Caki2 (cell line): ENCODE measurements at regions not wholly inside any gene's neighbourhood (a gene's known extent, or its start where the extent isn't known, plus 50 kb on each side); places are given as distances from the start of the nearest gene placed in this dataset.
A peak's percentile ranks its signal among the peaks of the same experiment; 100 is the strongest.
"Not testable (repeated sequence)": the region's sequence is repeated elsewhere in the genome, so short reads cannot be mapped to it uniquely, and the experiment has no call there.

Source experiments
- DNase-seq: peaks from one replicate; pipeline ENCODE4 v3.0.0-alpha.2; 2015; ENCODE audit warnings: low read depth
- in situ Hi-C: cut with HindIII; loops from 2 replicates; pipeline ENCODE4 v1.10.0; 2016; ENCODE audit warnings: low sequenced_read_pairs, low pct_unique_long_range_greater_than_20kb, mixed read lengths

- DNase-seq, in situ Hi-C loops: not testable (repeated sequence)
Observed at GRCh38 chr2:85969367-85969766, 80.6 kb upstream of the ST3GAL5 start.

GRCh38 chr2:85965770-85966169 is 77.0 kb upstream of the ST3GAL5 start:
- in situ Hi-C loops, DNase-seq: not testable (repeated sequence)

GRCh38 chr2:85963747-85964418 is 75.1 kb upstream of the ST3GAL5 start:
- in situ Hi-C loops, result not testable (repeated sequence)
- DNase-seq, result peak; percentile 84

GRCh38 chr2:85963068-85963467 is 74.3 kb upstream of the ST3GAL5 start:
- in situ Hi-C loops, result no loop called here
- no peak for DNase-seq

GRCh38 chr2:85961754-85962153 is 73.0 kb upstream of the ST3GAL5 start:
- DNase-seq, result no peak
- in situ Hi-C loops, result no loop called here

- peak; percentile 15 for DNase-seq
- in situ Hi-C loops, result no loop called here
Observed at GRCh38 chr2:85961053-85961452, 72.3 kb upstream of the ST3GAL5 start.

- in situ Hi-C loops, result no loop called here
- DNase-seq, result no peak
Observed at GRCh38 chr2:85959826-85960225, 71.0 kb upstream of the ST3GAL5 start.

- in situ Hi-C loops, result no loop called here
- no peak for DNase-seq
Observed at GRCh38 chr2:85959185-85959584, 70.4 kb upstream of the ST3GAL5 start.

GRCh38 chr2:85958731-85959130 is 69.9 kb upstream of the ST3GAL5 start:
- in situ Hi-C loops, result no loop called here

GRCh38 chr2:85957256-85957655 is 68.5 kb upstream of the ST3GAL5 start:
- in situ Hi-C loops, result no loop called here

More at GRCh38 chr2:85958731-85959130, 69.9 kb upstream of the ST3GAL5 start:
- no peak for DNase-seq

GRCh38 chr2:85956646-85957039 is 67.9 kb upstream of the ST3GAL5 start:
- DNase-seq, result no peak
- in situ Hi-C loops, result no loop called here

More at GRCh38 chr2:85957256-85957655, 68.5 kb upstream of the ST3GAL5 start:
- no peak for DNase-seq

GRCh38 chr2:85954590-85955458 is 66.0 kb upstream of the ST3GAL5 start:
- DNase-seq, result no peak
- in situ Hi-C loops, result no loop called here

- DNase-seq, result no peak
- in situ Hi-C loops, result no loop called here
Observed at GRCh38 chr2:85954192-85954589, 65.4 kb upstream of the ST3GAL5 start.

GRCh38 chr2:85953476-85953875 is 64.7 kb upstream of the ST3GAL5 start:
- in situ Hi-C loops, result no loop called here
- no peak for DNase-seq

- DNase-seq, result no peak
- in situ Hi-C loops, result no loop called here
Observed at GRCh38 chr2:85952196-85952734, 63.5 kb upstream of the ST3GAL5 start.

- no peak for DNase-seq
- in situ Hi-C loops, result no loop called here
Observed at GRCh38 chr2:85951351-85952067, 62.7 kb upstream of the ST3GAL5 start.

- no peak for DNase-seq
- in situ Hi-C loops, result no loop called here
Observed at GRCh38 chr2:85950743-85951142, 62.0 kb upstream of the ST3GAL5 start.

- in situ Hi-C loops, result no loop called here
Observed at GRCh38 chr2:85949280-85949679, 60.5 kb upstream of the ST3GAL5 start.

GRCh38 chr2:85947593-85947992 is 58.8 kb upstream of the ST3GAL5 start:
- DNase-seq, result no peak
- in situ Hi-C loops, result no loop called here

More at GRCh38 chr2:85949280-85949679, 60.5 kb upstream of the ST3GAL5 start:
- DNase-seq, result no peak
